Naive thymus-derived CD4-positive, alpha-beta T cell (primary cell): ENCODE measurements at regions not wholly inside any gene's neighbourhood (a gene's known extent, or its start where the extent isn't known, plus 50 kb on each side); places are given as distances from the start of the nearest gene placed in this dataset.
"Not testable (repeated sequence)": the region's sequence is repeated elsewhere in the genome, so short reads cannot be mapped to it uniquely, and the experiment has no call there.

Experiments used
- ATAC-seq: fragments of 150-1000 bp; cut with Tn5 transposase; 2 replicates; pipeline ENCODE4 v1.10.0; 2021; ENCODE audit warnings: mild to moderate bottlenecking, moderate library complexity
- CTCF ChIA-PET: fragments of 350-600 bp; sonication (Branson Sonifier 250); formaldehyde crosslinking; loops from one replicate; lab custom pipeline; 2021; ENCODE audit warnings: antibody characterized with exemption; lab: Charles Lee
- POLR2A ChIA-PET: fragments of 350-600 bp; sonication (Branson Sonifier 250); formaldehyde crosslinking; loops from one replicate; lab custom pipeline; 2021; ENCODE audit warnings: antibody characterized with exemption, inconsistent platforms; lab: Charles Lee
- DNase-seq, 9 donors: peaks; one replicate each; pipeline versions ENCODE4 v3.0.0 to v3.0.0-alpha.2; 2020 to 2022; ENCODE audit warnings: mixed read lengths in 1 of 9
- H3K27ac ChIP-seq: one replicate; pipeline ENCODE4 v1.7.0; 2013; ENCODE audit warnings: mild to moderate bottlenecking, low read depth, low read length, moderate library complexity
- H3K27me3 ChIP-seq, 2 donors: one replicate each; pipeline ENCODE4 v1.7.0; 2013; ENCODE audit warnings: low read length in 2 of 2, mild to moderate bottlenecking in 2 of 2, moderate library complexity in 2 of 2; ENCODE audit not compliant: control insufficient read depth in 2 of 2, insufficient read depth in 2 of 2
- H3K36me3 ChIP-seq, 3 experiments: 1 replicate in 2 of 3; 2 replicates in 1 of 3; pipeline ENCODE4 v1.7.0; 2013; ENCODE audit warnings: low read length in 3 of 3, mild to moderate bottlenecking in 3 of 3, moderate library complexity in 1 of 3; ENCODE audit not compliant: insufficient read depth in 3 of 3, control insufficient read depth in 2 of 3
- H3K4me1 ChIP-seq, 2 donors: one replicate each; pipeline ENCODE4 v1.7.0; 2013; ENCODE audit warnings: low read length in 2 of 2, mild to moderate bottlenecking in 2 of 2, moderate library complexity in 1 of 2; ENCODE audit not compliant: control insufficient read depth in 2 of 2, insufficient read depth in 2 of 2
- H3K4me3 ChIP-seq: 2 replicates; pipeline ENCODE4 v1.7.0; 2013; ENCODE audit warnings: mild to moderate bottlenecking, low read length
- H3K9me3 ChIP-seq, 3 experiments: 1 replicate in 2 of 3; 2 replicates in 1 of 3; pipeline ENCODE4 v1.7.0; 2013; ENCODE audit warnings: low read length in 3 of 3; ENCODE audit not compliant: control insufficient read depth in 2 of 3
- H3K27ac Mint-ChIP-seq, 9 donors: one replicate each; pipeline ENCODE4 v1.8.0; 2020 to 2022; ENCODE audit warnings: mixed read lengths in 9 of 9, mild to moderate bottlenecking in 8 of 9, moderate library complexity in 5 of 9, inconsistent platforms in 2 of 9
- H3K27me3 Mint-ChIP-seq, 5 donors: one replicate each; pipeline ENCODE4 v1.8.0; 2021 to 2022; ENCODE audit warnings: mixed read lengths in 5 of 5, mild to moderate bottlenecking in 1 of 5
- H3K36me3 Mint-ChIP-seq, 5 donors: one replicate each; pipeline ENCODE4 v1.8.0; 2020 to 2022; ENCODE audit warnings: mixed read lengths in 5 of 5, mild to moderate bottlenecking in 3 of 5, inconsistent platforms in 1 of 5
- H3K4me1 Mint-ChIP-seq, 7 donors: one replicate each; pipeline ENCODE4 v1.8.0; 2020 to 2022; ENCODE audit warnings: mixed read lengths in 7 of 7, mild to moderate bottlenecking in 3 of 7, inconsistent platforms in 1 of 7
- H3K4me3 Mint-ChIP-seq, 10 donors: one replicate each; pipeline ENCODE4 v1.8.0; 2020 to 2022; ENCODE audit warnings: mild to moderate bottlenecking in 10 of 10, mixed read lengths in 10 of 10, moderate library complexity in 6 of 10, inconsistent platforms in 2 of 10
- H3K9me3 Mint-ChIP-seq, 11 donors: one replicate each; pipeline ENCODE4 v1.8.0; 2020 to 2022; ENCODE audit warnings: mixed read lengths in 11 of 11, mild to moderate bottlenecking in 4 of 11, inconsistent platforms in 1 of 11, moderate library complexity in 1 of 11
- intact Hi-C, 2 donors: fragments of 100-400 bp; cut with micrococcal nuclease; formaldehyde crosslinking; loops; one replicate each; pipeline ENCODE4 v1.15.1; 2023

DNA sequence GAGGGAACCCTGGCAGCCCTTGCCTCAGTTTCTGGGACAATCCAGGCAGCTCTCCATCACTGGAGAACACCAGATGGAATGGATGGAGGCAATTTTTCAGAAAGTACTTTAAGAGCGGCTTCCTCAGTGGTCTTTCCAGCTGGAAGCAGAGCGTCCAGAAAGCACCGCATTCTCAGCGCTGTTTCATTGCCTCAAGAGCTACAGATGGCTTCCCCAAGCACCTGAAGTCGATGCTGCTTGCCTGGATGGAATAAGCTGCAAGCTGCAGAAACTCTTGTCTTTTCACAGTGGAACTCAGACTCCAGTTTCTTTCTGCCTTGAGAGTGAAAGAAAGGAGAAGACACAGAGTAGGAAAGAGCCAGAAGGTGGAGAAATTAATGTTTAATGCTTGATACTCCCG, 766.9 kb downstream of the TDRD15 start:
- Histone ChIP-seq H3K9me3 (no peaks in the 10 kb centered on the region), H3K27ac (no peak overlapping the region), H3K4me3 (no peak overlapping the region), H3K4me1 (no peaks in the 10 kb centered on the region), H3K36me3 (no peaks in the 10 kb centered on the region), H3K27me3 (no peaks in the 10 kb centered on the region)
- ChIA-PET POLR2A (no interaction called here), CTCF (no interaction called here)
- Mint-ChIP-seq H3K4me3 (no peak overlapping the region), H3K36me3 (no peaks in the 10 kb centered on the region), H3K27me3 (no peaks in the 10 kb centered on the region), H3K27ac (no peak overlapping the region), H3K4me1 (no peaks in the 10 kb centered on the region), H3K9me3 (peaks cover 0 to 23% (median 7%) of the 10 kb centered on the region in 11 donors)
- DNase-seq (no peak), ATAC-seq (no peak)
- intact Hi-C loops = no loop called here

GRCh38 chr2:21891191-21891590, 767.4 kb downstream of the TDRD15 start:
- POLR2A ChIA-PET = no interaction called here
- no peaks in the 10 kb centered on the region for H3K4me1 ChIP-seq
- CTCF ChIA-PET = no interaction called here
- H3K27me3 Mint-ChIP-seq = no peaks in the 10 kb centered on the region
- H3K27me3 ChIP-seq = no peaks in the 10 kb centered on the region
- intact Hi-C loops = no loop called here
- no peak overlapping the region for H3K27ac Mint-ChIP-seq
- no peak overlapping the region for H3K4me3 ChIP-seq
- H3K27ac ChIP-seq = no peak overlapping the region
- H3K9me3 Mint-ChIP-seq = peaks cover 0 to 20% (median 6%) of the 10 kb centered on the region in 11 donors
- H3K9me3 ChIP-seq = no peaks in the 10 kb centered on the region
- H3K36me3 Mint-ChIP-seq = no peaks in the 10 kb centered on the region
- H3K36me3 ChIP-seq = no peaks in the 10 kb centered on the region
- no peak overlapping the region for H3K4me3 Mint-ChIP-seq
- H3K4me1 Mint-ChIP-seq = no peaks in the 10 kb centered on the region
- no peak for DNase-seq
- no peak for ATAC-seq

DNA sequence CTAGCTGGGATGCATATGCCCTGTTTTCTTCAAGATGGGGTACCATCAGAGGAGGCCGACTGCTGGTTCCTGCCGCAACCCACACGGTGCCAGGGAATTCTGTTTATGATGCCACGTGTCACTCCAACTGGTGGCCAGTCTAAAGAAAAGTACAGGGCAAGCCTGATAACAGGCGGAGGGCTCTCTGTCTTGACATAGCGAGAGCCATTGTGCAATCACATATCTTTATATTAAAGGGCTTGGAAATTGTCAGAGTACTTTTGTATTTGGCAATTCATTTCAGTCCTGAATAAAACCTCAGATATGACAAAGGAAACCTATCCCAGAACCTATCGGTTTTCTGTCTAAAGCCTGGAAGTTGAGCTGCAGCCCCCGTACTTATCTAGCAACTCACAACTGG, 768.4 kb downstream of the TDRD15 start:
- Mint-ChIP-seq H3K27ac (no peak overlapping the region), H3K36me3 (no peaks in the 10 kb centered on the region), H3K27me3 (no peaks in the 10 kb centered on the region), H3K4me3 (no peak overlapping the region), H3K4me1 (no peaks in the 10 kb centered on the region), H3K9me3 (peaks cover 0 to 13% (median 2%) of the 10 kb centered on the region in 11 donors)
- ChIA-PET CTCF (no interaction called here), POLR2A (no interaction called here)
- intact Hi-C loops = no loop called here
- no peaks in the 10 kb centered on the region for H3K36me3 ChIP-seq
- no peaks in the 10 kb centered on the region for H3K9me3 ChIP-seq
- H3K4me3 ChIP-seq = no peak overlapping the region
- ATAC-seq (no peak), DNase-seq (no peak)
- H3K27ac ChIP-seq = no peak overlapping the region
- no peaks in the 10 kb centered on the region for H3K27me3 ChIP-seq
- H3K4me1 ChIP-seq = no peaks in the 10 kb centered on the region

GRCh38 chr2:21895200-21895599, 771.4 kb downstream of the TDRD15 start:
- Mint-ChIP-seq H3K4me1 (no peaks in the 10 kb centered on the region), H3K27me3 (no peaks in the 10 kb centered on the region), H3K27ac (no peak overlapping the region), H3K4me3 (no peak overlapping the region), H3K9me3 (peaks cover 0 to 12% (median 4%) of the 10 kb centered on the region in 11 donors), H3K36me3 (no peaks in the 10 kb centered on the region)
- Histone ChIP-seq H3K4me1 (no peaks in the 10 kb centered on the region), H3K36me3 (no peaks in the 10 kb centered on the region), H3K9me3 (no peaks in the 10 kb centered on the region), H3K27me3 (no peaks in the 10 kb centered on the region), H3K4me3 (no peak overlapping the region), H3K27ac (no peak overlapping the region)
- DNase-seq (no peak), ATAC-seq (no peak)
- ChIA-PET CTCF (no interaction called here), POLR2A (no interaction called here)
- intact Hi-C loops = no loop called here

DNA sequence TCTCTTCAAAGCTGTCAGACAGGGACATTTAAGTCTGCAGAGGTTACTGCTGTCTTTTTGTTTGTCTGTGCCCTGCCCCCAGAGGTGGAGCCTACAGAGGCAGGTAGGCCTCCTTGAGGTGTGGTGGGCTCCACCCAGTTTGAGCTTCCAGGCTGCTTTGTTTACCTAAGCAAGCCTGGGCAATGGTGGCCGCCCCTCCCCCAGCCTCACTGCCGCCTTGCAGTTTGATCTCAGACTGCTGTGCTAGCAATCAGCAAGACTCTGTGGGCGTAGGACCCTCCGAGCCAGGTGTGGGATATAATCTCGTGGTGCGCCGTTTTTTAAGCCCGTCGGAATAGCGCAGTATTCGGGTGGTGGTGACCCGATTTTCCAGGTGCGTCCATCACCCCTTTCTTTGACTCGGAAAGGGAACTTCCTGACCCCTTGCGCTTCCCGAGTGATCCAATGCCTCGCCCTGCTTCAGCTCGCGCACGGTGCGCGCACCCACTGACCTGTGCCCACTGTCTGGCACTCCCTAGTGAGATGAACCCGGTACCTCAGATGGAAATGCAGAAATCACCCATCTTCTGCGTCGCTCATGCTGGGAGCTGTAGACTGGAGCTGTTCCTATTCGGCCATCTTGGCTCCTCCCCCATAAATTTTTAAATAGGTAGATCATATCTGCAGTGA, 785.1 kb downstream of the TDRD15 start:
- H3K27ac Mint-ChIP-seq, H3K4me3 Mint-ChIP-seq, H3K27ac ChIP-seq, POLR2A ChIA-PET, intact Hi-C loops, H3K36me3 ChIP-seq, H3K4me1 Mint-ChIP-seq, ATAC-seq, H3K27me3 Mint-ChIP-seq, H3K4me3 ChIP-seq, H3K36me3 Mint-ChIP-seq, CTCF ChIA-PET, DNase-seq, H3K9me3 ChIP-seq, H3K4me1 ChIP-seq, H3K27me3 ChIP-seq: not testable (repeated sequence)
- H3K9me3 Mint-ChIP-seq = peaks cover 0 to 16% (median 6%) of the 10 kb centered on the region in 11 donors

DNA sequence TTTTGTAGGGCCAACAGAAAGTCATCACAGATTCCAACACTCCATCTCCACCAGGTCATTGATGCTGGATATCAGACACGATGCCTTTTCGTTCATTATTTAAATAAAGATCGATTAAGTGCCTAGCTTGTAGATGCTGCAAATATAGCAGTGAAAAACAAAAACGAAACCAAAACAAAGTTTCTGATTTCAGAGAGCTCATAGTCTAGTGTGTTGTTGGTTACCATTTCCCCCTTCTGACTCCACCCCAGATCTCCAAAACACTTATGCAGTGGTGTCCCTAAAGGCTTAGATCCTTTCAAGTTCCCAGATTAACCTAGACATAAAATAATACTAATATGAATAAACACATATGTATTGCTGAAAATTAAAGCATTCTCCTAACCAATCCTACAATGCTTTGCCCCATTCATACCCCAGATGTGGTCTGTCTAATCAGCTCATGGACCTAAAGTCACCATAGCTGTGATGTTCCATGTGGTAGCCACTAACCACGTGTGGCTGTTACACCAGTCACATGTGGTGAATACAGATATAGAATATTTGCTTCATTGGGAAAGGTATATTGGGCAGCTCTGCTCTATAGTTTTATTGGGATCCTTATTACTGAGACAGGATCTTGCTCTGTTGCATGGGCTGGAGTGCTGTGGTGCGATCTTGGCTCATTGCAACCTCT, 787.2 kb downstream of the TDRD15 start:
- H3K36me3 ChIP-seq = no peaks in the 10 kb centered on the region
- no peak overlapping the region for H3K4me3 ChIP-seq
- ATAC-seq (no peak), DNase-seq (no peak)
- H3K9me3 Mint-ChIP-seq = peaks cover 0 to 18% (median 8%) of the 10 kb centered on the region in 11 donors
- no peaks in the 10 kb centered on the region for H3K27me3 ChIP-seq
- no peak overlapping the region for H3K27ac Mint-ChIP-seq
- POLR2A ChIA-PET = no interaction called here
- CTCF ChIA-PET = no interaction called here
- no peaks in the 10 kb centered on the region for H3K27me3 Mint-ChIP-seq
- no peaks in the 10 kb centered on the region for H3K36me3 Mint-ChIP-seq
- no peaks in the 10 kb centered on the region for H3K4me1 ChIP-seq
- H3K4me3 Mint-ChIP-seq = no peak overlapping the region
- intact Hi-C loops = no loop called here
- H3K27ac ChIP-seq = no peak overlapping the region
- H3K9me3 ChIP-seq = no peaks in the 10 kb centered on the region
- H3K4me1 Mint-ChIP-seq = peaks cover 0 to 3% (median 0%) of the 10 kb centered on the region in 7 donors

GRCh38 chr2:21912405-21912804, 788.6 kb downstream of the TDRD15 start:
- ChIA-PET CTCF (no interaction called here), POLR2A (no interaction called here)
- Histone ChIP-seq H3K4me3 (no peak overlapping the region), H3K36me3 (no peaks in the 10 kb centered on the region), H3K27me3 (no peaks in the 10 kb centered on the region), H3K4me1 (no peaks in the 10 kb centered on the region), H3K27ac (no peak overlapping the region), H3K9me3 (no peaks in the 10 kb centered on the region)
- Mint-ChIP-seq H3K27me3 (no peaks in the 10 kb centered on the region), H3K4me1 (peaks cover 0 to 3% (median 0%) of the 10 kb centered on the region in 7 donors), H3K9me3 (peaks cover 2 to 26% (median 10%) of the 10 kb centered on the region in 11 donors), H3K27ac (no peak overlapping the region), H3K36me3 (no peaks in the 10 kb centered on the region), H3K4me3 (no peak overlapping the region)
- intact Hi-C loops = no loop called here
- DNase-seq (no peak), ATAC-seq (no peak)
